Suprapubic skin (tissue), 3 donors: ENCODE measurements at regions not wholly inside any gene's neighbourhood (a gene's known extent, or its start where the extent isn't known, plus 50 kb on each side); places are given as distances from the start of the nearest gene placed in this dataset.

Experiments
- CTCF ChIP-seq, 2 donors: fragments of 200-600 bp in 1 of 2; fragments of 450-650 bp in 1 of 2; sonication (generic) in 1 of 2; IDR thresholded peaks; one replicate each; pipeline ENCODE4 v1.5.1; 2016 to 2019; ENCODE audit warnings: antibody characterized with exemption in 2 of 2, mild to moderate bottlenecking in 1 of 2, moderate library complexity in 1 of 2
- POLR2A ChIP-seq, 2 donors: fragments of 450-650 bp; IDR thresholded peaks; one replicate each; pipeline ENCODE4 v1.6.1; 2017; ENCODE audit warnings: antibody characterized with exemption in 2 of 2, mild to moderate bottlenecking in 2 of 2, moderate library complexity in 2 of 2

DNA sequence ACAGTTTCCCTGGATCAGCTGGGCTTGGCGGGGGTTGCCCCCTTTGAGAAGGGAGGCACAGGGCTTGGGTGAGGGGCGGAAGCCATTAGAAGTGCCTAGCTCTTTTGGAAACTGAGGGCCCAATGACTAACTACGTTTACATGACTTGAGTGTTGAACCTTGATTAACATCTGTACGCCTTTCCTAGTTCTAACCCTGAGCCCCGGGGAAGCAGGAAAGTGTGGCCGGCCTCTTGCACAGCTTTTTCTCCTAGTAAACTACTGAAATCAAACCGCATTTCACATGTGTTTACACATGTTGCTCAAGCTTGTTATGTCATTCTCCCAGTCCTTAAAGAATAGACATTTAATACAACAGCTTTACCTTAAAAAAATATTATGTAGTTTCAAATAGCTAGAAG is 1356.4 kb upstream of the TMEM132C start:
- TF ChIP-seq CTCF (IDR thresholded peaks at IDR 0.05) = no peak
- TF ChIP-seq POLR2A (IDR thresholded peaks at IDR 0.05) = no peak
